ENCODE measurements at regions not wholly inside any gene's neighbourhood (a gene's known extent, or its start where the extent isn't known, plus 50 kb on each side); places are given as distances from the start of the nearest gene placed in this dataset.

DNA sequence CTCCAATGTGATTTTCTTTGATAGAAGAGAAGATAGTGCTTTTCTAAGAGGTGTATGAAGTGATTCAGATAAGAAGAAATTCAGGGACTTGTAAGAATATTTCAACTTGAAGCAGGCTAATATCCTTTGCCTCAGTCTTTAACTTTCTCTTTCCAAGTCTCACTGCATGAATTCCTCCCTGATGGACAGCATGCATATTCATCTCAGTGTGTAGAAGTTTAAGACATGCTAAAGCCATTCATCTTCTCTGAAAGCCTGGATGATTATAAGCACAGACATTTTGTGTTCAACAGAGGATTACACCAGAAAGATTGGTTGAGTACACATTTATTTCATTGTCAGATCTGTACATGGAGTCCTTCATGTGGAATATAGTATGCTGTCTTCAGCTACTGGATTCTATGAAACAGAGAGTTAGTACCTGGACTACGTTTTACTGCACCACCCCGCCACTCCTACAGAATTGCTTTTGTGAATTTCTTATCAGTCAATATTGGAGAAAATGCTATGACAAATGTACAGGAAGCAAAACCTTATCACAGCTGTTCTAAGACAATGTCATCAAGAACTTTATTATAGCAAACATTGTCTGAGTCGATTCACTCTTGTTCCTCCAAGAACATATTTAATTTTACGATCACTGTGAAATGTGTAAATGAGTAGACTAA, 1346.1 kb downstream of the OTOL1 start:
- BruUV-seq (replicated peaks), result no TSS peak
- in situ Hi-C loops (cut with MboI), result loop anchor here (5.0 kb wide), 1 partner anchor 50 kb away; no protein-coding TSS in a partner anchor
- ChIA-PET CTCF (ENCODE audit: low intra/inter-chr PET ratio) (no interaction called here), POLR2A (no interaction called here)
- H3K79me2 ChIP-seq (ENCODE audit: control insufficient read depth, insufficient read depth, low read length), result no peaks in the 10 kb centered on the region
- H2AFZ ChIP-seq (ENCODE audit: low read depth, low read length), result no peak overlapping the region
- intact Hi-C loops (cut with micrococcal nuclease), result no loop called here
- no peaks in the 10 kb centered on the region for H3K27me3 ChIP-seq (ENCODE audit: control insufficient read depth in 2 of 2, insufficient read depth in 2 of 2, low read length in 2 of 2)
- TF ChIP-seq, protein P1, sequence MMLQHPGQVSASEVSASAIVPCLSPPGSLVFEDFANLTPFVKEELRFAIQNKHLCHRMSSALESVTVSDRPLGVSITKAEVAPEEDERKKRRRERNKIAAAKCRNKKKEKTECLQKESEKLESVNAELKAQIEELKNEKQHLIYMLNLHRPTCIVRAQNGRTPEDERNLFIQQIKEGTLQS (IDR thresholded peaks at IDR 0.05), result no peak
- TF ChIP-seq, protein P1 (CRISPR knock-in tag; conservative IDR thresholded peaks at IDR 0.05), result no peak
- TF ChIP-seq MCM3 (IDR thresholded peaks at IDR 0.05) (no peak), CSDE1 (IDR thresholded peaks at IDR 0.05) (no peak)
- no peaks in the 10 kb centered on the region for H3K9me3 ChIP-seq (replicated peaks; ENCODE audit: control insufficient read depth, insufficient read depth, low read depth, low read length)
- H3K9me1 ChIP-seq (ENCODE audit: control insufficient read depth, insufficient read depth, low read length), result no peaks in the 10 kb centered on the region
- no peak for DNase-seq (ENCODE audit: extremely low read depth in 1 of 4, low spot score in 3 of 4)
- no peaks in the 10 kb centered on the region for H4K20me1 ChIP-seq (replicated peaks; ENCODE audit: control insufficient read depth, insufficient read depth, low read length)
- FAIRE-seq, result no peak
- no peaks in the 10 kb centered on the region for H3K36me3 ChIP-seq (ENCODE audit: control insufficient read depth, insufficient read depth, low read length)
- H3K4me1 ChIP-seq (replicated peaks in 1 of 2; ENCODE audit: control insufficient read depth in 2 of 2, insufficient read depth in 2 of 2, low read length in 2 of 2), result no peaks in the 10 kb centered on the region
- WGBS (ENCODE audit: insufficient coverage, low coverage, missing lambda C conversion rate), result 0% methylated on average over 4 of the region's 4 CpGs
- no peak overlapping the region for H3K4me3 ChIP-seq
- no peak for ATAC-seq
- no peak overlapping the region for H3K4me2 ChIP-seq (ENCODE audit: insufficient read depth, low read length)
- no peak overlapping the region for H3K27ac ChIP-seq (ENCODE audit: extremely low read depth, low read depth, low read length)
- H3K9ac ChIP-seq (ENCODE audit: insufficient read depth in 1 of 2, low read depth in 2 of 2, low read length in 2 of 2), result no peak overlapping the region

DNA sequence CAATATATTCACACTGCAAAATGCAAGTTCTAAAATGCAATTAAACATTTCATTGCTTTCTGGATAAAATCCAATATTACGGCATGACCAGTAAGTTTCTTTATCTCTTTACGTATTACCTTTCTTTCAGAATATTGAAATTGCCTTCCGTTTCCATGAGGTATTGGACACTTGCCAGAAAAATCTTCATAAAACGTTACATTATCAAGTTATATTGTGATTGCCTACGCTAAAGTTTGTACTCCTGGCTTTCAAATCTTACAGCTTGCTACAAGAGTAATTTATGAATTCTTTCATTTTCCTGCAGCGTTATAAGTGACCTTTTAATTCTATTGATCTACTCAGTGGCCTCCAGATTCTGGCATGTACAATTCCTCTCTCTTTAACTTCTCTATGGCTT, 1349.3 kb downstream of the OTOL1 start:
- in situ Hi-C loops (cut with MboI) (no loop called here), intact Hi-C loops (cut with micrococcal nuclease) (no loop called here)
- Histone ChIP-seq H3K36me3 (ENCODE audit: control insufficient read depth, insufficient read depth, low read length) (no peaks in the 10 kb centered on the region), H2AFZ (ENCODE audit: low read depth, low read length) (no peak overlapping the region), H3K9ac (ENCODE audit: insufficient read depth in 1 of 2, low read depth in 2 of 2, low read length in 2 of 2) (no peak overlapping the region), H3K4me3 (no peak overlapping the region), H3K9me3 (replicated peaks; ENCODE audit: control insufficient read depth, insufficient read depth, low read depth, low read length) (no peaks in the 10 kb centered on the region; the same call in 1 of the 2 replicates), H3K4me1 (replicated peaks in 1 of 2; ENCODE audit: control insufficient read depth in 2 of 2, insufficient read depth in 2 of 2, low read length in 2 of 2) (no peaks in the 10 kb centered on the region), H3K27me3 (ENCODE audit: control insufficient read depth in 2 of 2, insufficient read depth in 2 of 2, low read length in 2 of 2) (no peaks in the 10 kb centered on the region), H3K79me2 (ENCODE audit: control insufficient read depth, insufficient read depth, low read length) (no peaks in the 10 kb centered on the region), H3K27ac (ENCODE audit: extremely low read depth, low read depth, low read length) (no peak overlapping the region), H3K4me2 (ENCODE audit: insufficient read depth, low read length) (no peak overlapping the region), H4K20me1 (replicated peaks; ENCODE audit: control insufficient read depth, insufficient read depth, low read length) (no peaks in the 10 kb centered on the region), H3K9me1 (ENCODE audit: control insufficient read depth, insufficient read depth, low read length) (no peaks in the 10 kb centered on the region)
- FAIRE-seq, result no peak
- ChIA-PET POLR2A (no interaction called here), CTCF (ENCODE audit: low intra/inter-chr PET ratio) (no interaction called here)
- ATAC-seq, result no peak
- WGBS (ENCODE audit: insufficient coverage, low coverage, missing lambda C conversion rate), result 7% methylated on average over 6 of the region's 6 CpGs
- TF ChIP-seq ZBTB8A (IDR thresholded peaks at IDR 0.05; ENCODE audit: partially characterized antibody), result no peak
- TF ChIP-seq ESRRB (CRISPR knock-in tag; IDR thresholded peaks at IDR 0.05; ENCODE audit: borderline replicate concordance), result no peak
- no peak for TF ChIP-seq IRF2 (CRISPR knock-in tag; IDR thresholded peaks at IDR 0.05)
- TF ChIP-seq TCFL5 (CRISPR knock-in tag; conservative IDR thresholded peaks at IDR 0.05), result no peak
- BruUV-seq (replicated peaks), result no TSS peak
- DNase-seq (ENCODE audit: extremely low read depth in 1 of 4, low spot score in 3 of 4), result no peak
